PC-3 (cell line): ENCODE measurements at regions not wholly inside any gene's neighbourhood (a gene's known extent, or its start where the extent isn't known, plus 50 kb on each side); places are given as distances from the start of the nearest gene placed in this dataset.

ENCODE experiments used
- EZH2 ChIP-seq: fragments of 300-600 bp; sonication (generic); IDR thresholded peaks from one replicate; pipeline ENCODE4 v1.6.1; 2017; ENCODE audit warnings: antibody characterized with exemption, mild to moderate bottlenecking, low read length; ENCODE audit not compliant: unreplicated experiment
- EZH2phosphoT487 ChIP-seq: fragments of 300-600 bp; sonication (generic); IDR thresholded peaks from 2 replicates; pipeline ENCODE4 v1.6.1; 2018; ENCODE audit warnings: mild to moderate bottlenecking, antibody characterized with exemption, low read length, borderline replicate concordance
- TF ChIP-seq, protein P1 (sequence below): fragments of 300-600 bp; sonication (generic); conservative IDR thresholded peaks from 2 replicates; pipeline ENCODE4 v1.5.1; 2017; ENCODE audit warnings: antibody characterized with exemption, low read depth, mild to moderate bottlenecking, low read length

DNA sequence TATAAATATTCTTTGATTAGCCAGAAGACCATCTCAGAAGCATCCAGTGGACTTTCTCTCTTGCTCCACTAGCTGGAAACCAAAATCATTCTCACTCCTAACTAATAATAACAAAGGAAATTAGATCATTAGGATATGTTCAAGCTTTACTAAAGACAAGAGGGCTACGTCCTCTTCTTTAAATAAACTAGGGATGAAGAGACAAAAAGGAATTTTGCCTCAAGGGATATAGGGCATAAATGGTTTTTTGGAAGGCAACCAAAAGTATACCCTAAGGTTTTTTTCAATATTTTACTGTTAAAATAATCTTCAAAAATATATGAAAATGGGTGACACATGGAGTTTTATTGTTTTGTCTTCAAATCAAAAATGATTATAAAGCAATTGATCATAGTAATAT is 745.8 kb downstream of the MRPL39 start:
- TF ChIP-seq, protein P1, sequence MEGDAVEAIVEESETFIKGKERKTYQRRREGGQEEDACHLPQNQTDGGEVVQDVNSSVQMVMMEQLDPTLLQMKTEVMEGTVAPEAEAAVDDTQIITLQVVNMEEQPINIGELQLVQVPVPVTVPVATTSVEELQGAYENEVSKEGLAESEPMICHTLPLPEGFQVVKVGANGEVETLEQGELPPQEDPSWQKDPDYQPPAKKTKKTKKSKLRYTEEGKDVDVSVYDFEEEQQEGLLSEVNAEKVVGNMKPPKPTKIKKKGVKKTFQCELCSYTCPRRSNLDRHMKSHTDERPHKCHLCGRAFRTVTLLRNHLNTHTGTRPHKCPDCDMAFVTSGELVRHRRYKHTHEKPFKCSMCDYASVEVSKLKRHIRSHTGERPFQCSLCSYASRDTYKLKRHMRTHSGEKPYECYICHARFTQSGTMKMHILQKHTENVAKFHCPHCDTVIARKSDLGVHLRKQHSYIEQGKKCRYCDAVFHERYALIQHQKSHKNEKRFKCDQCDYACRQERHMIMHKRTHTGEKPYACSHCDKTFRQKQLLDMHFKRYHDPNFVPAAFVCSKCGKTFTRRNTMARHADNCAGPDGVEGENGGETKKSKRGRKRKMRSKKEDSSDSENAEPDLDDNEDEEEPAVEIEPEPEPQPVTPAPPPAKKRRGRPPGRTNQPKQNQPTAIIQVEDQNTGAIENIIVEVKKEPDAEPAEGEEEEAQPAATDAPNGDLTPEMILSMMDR: no peak
- no peak for TF ChIP-seq EZH2phosphoT487
- TF ChIP-seq EZH2: no peak
